NT2/D1 (cell line): ENCODE measurements at regions not wholly inside any gene's neighbourhood (a gene's known extent, or its start where the extent isn't known, plus 50 kb on each side); places are given as distances from the start of the nearest gene placed in this dataset.

ENCODE experiments used
- SUZ12 ChIP-seq: IDR thresholded peaks from 2 replicates; pipeline ENCODE4 v1.6.1; 2011; ENCODE audit not compliant: insufficient read length, insufficient read depth; ENCODE audit errors: extremely low read depth
- YY1 ChIP-seq: IDR thresholded peaks from 2 replicates; pipeline ENCODE4 v1.6.1; 2011; ENCODE audit not compliant: insufficient read length, insufficient read depth
- ZNF274 ChIP-seq: IDR thresholded peaks from 2 replicates; pipeline ENCODE4 v1.6.1; 2011; ENCODE audit warnings: mild to moderate bottlenecking, low read depth, low read length

- TF ChIP-seq YY1 (no peak), ZNF274 (no peak), SUZ12 (no peak)
Observed at GRCh38 chr9:86488794-86489193, 134.6 kb upstream of the TUT7 start.
